KG1 (cell line): ENCODE measurements at regions not wholly inside any gene's neighbourhood (a gene's known extent, or its start where the extent isn't known, plus 50 kb on each side); places are given as distances from the start of the nearest gene placed in this dataset.

Experiments
- DNase-seq: peaks from one replicate; lab custom pipeline; 2025; lab: John Stamatoyannopoulos, UW

DNA sequence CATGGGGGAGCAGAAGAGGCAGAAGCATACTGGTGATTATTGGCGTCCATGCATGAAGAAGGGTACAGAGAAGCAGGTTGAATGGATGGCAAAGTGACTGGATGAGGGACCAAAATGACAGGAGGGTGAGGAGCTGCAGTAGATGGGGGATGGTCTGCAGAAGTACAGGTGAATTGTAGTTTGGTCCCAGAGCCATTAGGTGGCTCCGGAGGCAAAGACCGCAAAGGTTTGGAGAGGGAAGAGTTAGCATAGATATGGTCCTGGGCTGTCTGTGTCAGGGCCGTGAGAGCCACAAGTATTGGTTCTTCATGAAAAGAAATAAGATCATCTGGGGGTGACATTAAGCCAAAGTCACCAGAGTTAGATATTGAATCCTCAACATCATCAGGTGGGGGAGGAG, 59.0 kb upstream of the ZNF726 start:
- DNase-seq: no peak

GRCh38 chr19:23851966-23852365, 62.7 kb upstream of the ZNF726 start:
- DNase-seq: no peak

GRCh38 chr19:23832717-23833327, 74.1 kb upstream of the ZNF681 start:
- no peak for DNase-seq

DNA sequence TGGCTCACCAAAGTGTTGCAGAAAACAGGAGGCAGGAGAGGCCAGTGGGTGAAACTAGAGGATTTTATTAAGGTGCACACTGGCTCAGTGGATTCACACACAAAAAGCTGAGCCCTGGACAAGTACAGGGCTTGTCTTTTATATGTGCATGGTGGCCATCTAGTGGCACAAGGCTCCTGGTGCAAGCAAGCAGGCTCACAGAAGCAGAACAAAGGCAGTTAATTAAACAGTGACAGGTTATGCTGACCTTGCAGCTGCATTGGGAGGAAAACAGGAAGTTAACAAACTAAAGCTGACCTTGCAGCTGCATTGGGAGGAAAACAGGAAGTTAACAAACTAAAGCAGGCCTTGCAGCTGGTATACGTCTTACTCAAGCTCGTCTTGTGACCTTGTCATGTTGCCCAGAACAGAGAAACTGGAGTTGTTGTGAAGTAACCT, 65.3 kb upstream of the ZNF681 start:
- DNase-seq: peak; percentile 59

DNA sequence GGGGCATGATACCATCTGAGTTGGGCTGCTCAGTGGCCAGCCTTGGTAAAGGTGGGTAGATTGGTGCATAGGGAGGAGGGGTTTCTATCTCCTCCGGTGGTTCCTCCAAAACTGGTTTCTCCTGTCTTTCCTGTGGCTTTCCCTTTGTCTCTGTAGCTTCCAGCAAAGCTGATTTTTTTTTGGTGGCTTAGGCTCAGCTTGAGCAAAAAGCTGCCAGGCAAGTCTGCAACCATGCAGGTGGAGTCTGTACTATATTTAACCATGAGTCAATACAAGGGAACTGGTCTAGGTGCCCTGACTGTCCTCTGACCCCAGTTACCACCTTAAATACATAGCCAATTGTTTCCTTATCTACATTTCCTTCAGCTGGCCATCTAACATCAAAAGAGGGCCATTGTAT, 64.0 kb upstream of the ZNF681 start:
- DNase-seq: no peak

- DNase-seq: no peak
Observed at GRCh38 chr19:23817519-23817918, 58.8 kb upstream of the ZNF681 start.

DNA sequence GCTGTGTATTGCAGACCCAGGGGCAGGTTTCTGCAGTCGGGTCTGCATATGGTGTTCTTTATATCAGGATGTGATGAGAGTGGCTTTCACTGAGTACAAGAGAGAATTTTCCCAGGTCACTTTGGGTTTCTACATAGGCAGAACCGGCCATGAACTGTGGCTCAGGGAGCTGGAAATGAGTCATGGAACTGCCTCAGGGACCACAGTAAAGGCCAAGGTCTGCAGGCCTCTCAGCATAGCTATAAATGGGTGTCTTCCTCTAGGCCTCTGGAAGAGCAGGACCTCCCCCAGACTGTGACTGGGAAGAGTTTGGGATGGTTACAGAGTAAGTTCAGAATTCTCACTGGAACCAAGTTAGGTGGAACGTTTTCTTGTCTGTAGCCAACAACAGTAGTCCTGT, 51.8 kb upstream of the ZNF681 start:
- no peak for DNase-seq
